ENCODE measurements at regions not wholly inside any gene's neighbourhood (a gene's known extent, or its start where the extent isn't known, plus 50 kb on each side); places are given as distances from the start of the nearest gene placed in this dataset.

GRCh38 chr4:104881136-104881886, 265.4 kb upstream of the TET2 start:
- TF ChIP-seq, protein P1, sequence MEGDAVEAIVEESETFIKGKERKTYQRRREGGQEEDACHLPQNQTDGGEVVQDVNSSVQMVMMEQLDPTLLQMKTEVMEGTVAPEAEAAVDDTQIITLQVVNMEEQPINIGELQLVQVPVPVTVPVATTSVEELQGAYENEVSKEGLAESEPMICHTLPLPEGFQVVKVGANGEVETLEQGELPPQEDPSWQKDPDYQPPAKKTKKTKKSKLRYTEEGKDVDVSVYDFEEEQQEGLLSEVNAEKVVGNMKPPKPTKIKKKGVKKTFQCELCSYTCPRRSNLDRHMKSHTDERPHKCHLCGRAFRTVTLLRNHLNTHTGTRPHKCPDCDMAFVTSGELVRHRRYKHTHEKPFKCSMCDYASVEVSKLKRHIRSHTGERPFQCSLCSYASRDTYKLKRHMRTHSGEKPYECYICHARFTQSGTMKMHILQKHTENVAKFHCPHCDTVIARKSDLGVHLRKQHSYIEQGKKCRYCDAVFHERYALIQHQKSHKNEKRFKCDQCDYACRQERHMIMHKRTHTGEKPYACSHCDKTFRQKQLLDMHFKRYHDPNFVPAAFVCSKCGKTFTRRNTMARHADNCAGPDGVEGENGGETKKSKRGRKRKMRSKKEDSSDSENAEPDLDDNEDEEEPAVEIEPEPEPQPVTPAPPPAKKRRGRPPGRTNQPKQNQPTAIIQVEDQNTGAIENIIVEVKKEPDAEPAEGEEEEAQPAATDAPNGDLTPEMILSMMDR (IDR thresholded peaks at IDR 0.05): no peak
- TF ChIP-seq EZH2 (IDR thresholded peaks at IDR 0.05; ENCODE audit: borderline replicate concordance, insufficient read depth, low read depth, low read length, poor library complexity, severe bottlenecking): no peak
